ENCODE measurements at regions not wholly inside any gene's neighbourhood (a gene's known extent, or its start where the extent isn't known, plus 50 kb on each side); places are given as distances from the start of the nearest gene placed in this dataset.

- TF ChIP-seq CTCF (IDR thresholded peaks at IDR 0.05) (no peak), POLR2A (IDR thresholded peaks at IDR 0.05) (no peak)
Observed at GRCh38 chr3:190746531-190746930, 116.0 kb downstream of the GMNC start.
